ENCODE measurements at regions not wholly inside any gene's neighbourhood (a gene's known extent, or its start where the extent isn't known, plus 50 kb on each side); places are given as distances from the start of the nearest gene placed in this dataset.

DNA sequence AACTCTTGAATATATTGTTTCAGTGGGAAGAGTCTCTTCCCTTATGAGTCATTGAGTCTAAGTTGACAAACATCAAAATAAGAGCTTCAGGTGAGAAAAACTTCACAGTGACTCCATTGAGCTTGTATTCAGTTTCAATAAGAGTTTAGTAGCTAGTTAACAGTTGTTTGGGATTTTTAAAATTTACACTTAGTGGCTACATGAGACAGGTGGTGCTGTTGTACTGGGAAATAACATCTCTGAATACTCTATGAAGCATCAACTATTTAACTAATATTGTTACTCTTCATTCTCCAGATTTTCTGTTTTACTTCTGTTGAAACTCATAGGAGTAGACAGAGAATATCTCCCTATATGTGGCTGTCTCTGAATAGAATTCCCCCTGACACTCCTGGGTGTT lies 1609.1 kb downstream of the C4orf33 start:
- POLR2A ChIA-PET, result no interaction called here
- H3K27ac ChIP-seq, result no peak overlapping the region
- CTCF ChIA-PET, result interaction anchor here (0.6 to 1.0 kb wide), 2 partner anchors 83 to 1684 kb away, joined by 3 to 4 read pairs; no protein-coding TSS in a partner anchor

GRCh38 chr4:130712038-130712437 lies 1616.1 kb downstream of the C4orf33 start:
- no peak for FAIRE-seq
- no peaks in the 10 kb centered on the region for H3K4me1 ChIP-seq
- H3K4me3 ChIP-seq, result no peak overlapping the region
- DNase-seq (ENCODE audit: low read depth in 1 of 2, low spot score in 1 of 2), result no peak
- ATAC-seq, result no peak
- ChIA-PET CTCF (no interaction called here), POLR2A (no interaction called here)
- no peak overlapping the region for H3K4me2 ChIP-seq
- TF ChIP-seq BCL3 (IDR thresholded peaks at IDR 0.05) (no peak), FOSL2 (IDR thresholded peaks at IDR 0.05) (no peak), FOSL2 (CRISPR knock-in tag; IDR thresholded peaks at IDR 0.05) (no peak), HOXB5 (CRISPR knock-in tag; IDR thresholded peaks at IDR 0.05) (no peak), JUNB (IDR thresholded peaks at IDR 0.05) (no peak), POLR2AphosphoS2 (conservative IDR thresholded peaks at IDR 0.05; ENCODE audit: low read length) (no peak), FOSB (CRISPR knock-in tag; IDR thresholded peaks at IDR 0.05) (no peak), HMGXB4 (CRISPR knock-in tag; IDR thresholded peaks at IDR 0.05; ENCODE audit: borderline replicate concordance) (no peak), ZNF302 (CRISPR knock-in tag; IDR thresholded peaks at IDR 0.05) (no peak), CHD2 (IDR thresholded peaks at IDR 0.05; ENCODE audit: low read length, partially characterized antibody) (no peak), RCOR1 (IDR thresholded peaks at IDR 0.05; ENCODE audit: low read depth, low read length) (no peak), ZFP36 (IDR thresholded peaks at IDR 0.05; ENCODE audit: borderline replicate concordance, partially characterized antibody) (no peak), CBX8 (IDR thresholded peaks at IDR 0.05) (no peak), POLR2A (IDR thresholded peaks at IDR 0.05; ENCODE audit: low read length) (no peak), ZC3H11A (IDR thresholded peaks at IDR 0.05) (no peak), BHLHE40 (IDR thresholded peaks at IDR 0.05; ENCODE audit: low read depth, low read length) (no peak), TFCP2L1 (CRISPR knock-in tag; IDR thresholded peaks at IDR 0.05) (no peak), NR3C1 (IDR thresholded peaks at IDR 0.05) (no peak)
- TF ChIP-seq, protein P1, sequence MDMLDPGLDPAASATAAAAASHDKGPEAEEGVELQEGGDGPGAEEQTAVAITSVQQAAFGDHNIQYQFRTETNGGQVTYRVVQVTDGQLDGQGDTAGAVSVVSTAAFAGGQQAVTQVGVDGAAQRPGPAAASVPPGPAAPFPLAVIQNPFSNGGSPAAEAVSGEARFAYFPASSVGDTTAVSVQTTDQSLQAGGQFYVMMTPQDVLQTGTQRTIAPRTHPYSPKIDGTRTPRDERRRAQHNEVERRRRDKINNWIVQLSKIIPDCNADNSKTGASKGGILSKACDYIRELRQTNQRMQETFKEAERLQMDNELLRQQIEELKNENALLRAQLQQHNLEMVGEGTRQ (IDR thresholded peaks at IDR 0.05), result no peak
- TF ChIP-seq, protein P2, sequence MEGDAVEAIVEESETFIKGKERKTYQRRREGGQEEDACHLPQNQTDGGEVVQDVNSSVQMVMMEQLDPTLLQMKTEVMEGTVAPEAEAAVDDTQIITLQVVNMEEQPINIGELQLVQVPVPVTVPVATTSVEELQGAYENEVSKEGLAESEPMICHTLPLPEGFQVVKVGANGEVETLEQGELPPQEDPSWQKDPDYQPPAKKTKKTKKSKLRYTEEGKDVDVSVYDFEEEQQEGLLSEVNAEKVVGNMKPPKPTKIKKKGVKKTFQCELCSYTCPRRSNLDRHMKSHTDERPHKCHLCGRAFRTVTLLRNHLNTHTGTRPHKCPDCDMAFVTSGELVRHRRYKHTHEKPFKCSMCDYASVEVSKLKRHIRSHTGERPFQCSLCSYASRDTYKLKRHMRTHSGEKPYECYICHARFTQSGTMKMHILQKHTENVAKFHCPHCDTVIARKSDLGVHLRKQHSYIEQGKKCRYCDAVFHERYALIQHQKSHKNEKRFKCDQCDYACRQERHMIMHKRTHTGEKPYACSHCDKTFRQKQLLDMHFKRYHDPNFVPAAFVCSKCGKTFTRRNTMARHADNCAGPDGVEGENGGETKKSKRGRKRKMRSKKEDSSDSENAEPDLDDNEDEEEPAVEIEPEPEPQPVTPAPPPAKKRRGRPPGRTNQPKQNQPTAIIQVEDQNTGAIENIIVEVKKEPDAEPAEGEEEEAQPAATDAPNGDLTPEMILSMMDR (IDR thresholded peaks at IDR 0.05), result no peak
- no peak overlapping the region for H3K27ac ChIP-seq
- WGBS (ENCODE audit: missing lambda C conversion rate), result 4% methylated on average over 1 of the region's 1 CpG
- no peaks in the 10 kb centered on the region for H3K9me3 ChIP-seq

More for the DNA sequence above, 1609.1 kb downstream of the C4orf33 start:
- ATAC-seq (no peak), FAIRE-seq (no peak), DNase-seq (ENCODE audit: low read depth in 1 of 2, low spot score in 1 of 2) (no peak)
- Histone ChIP-seq H3K9me3 (no peaks in the 10 kb centered on the region), H3K4me3 (no peak overlapping the region), H3K4me2 (no peak overlapping the region), H3K4me1 (no peaks in the 10 kb centered on the region)
- TF ChIP-seq HOXB5 (CRISPR knock-in tag; IDR thresholded peaks at IDR 0.05), result no peak
- no peak for TF ChIP-seq CBX2 (IDR thresholded peaks at IDR 0.05; ENCODE audit: borderline replicate concordance, low read depth)

DNA sequence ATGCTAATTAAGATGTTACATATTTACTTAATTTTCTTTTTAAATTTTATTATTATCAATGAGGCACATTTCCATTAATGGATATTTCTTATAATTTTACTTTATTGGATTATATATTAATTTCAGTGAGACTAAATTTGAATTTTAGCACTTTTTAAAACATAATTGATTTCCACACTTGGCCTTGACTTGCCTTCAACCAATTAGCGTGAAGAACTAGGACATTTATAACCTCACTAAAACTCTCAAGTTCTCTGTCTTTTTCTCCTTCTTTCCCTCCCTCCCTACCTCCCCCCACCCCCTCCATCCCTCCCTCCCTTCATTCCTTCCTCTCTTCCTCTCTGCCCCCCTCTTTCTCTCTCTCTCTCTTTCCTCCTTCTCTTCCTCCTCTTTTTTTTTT lies 1618.1 kb downstream of the C4orf33 start:
- 41% methylated on average over 1 of the region's 1 CpG for WGBS (ENCODE audit: missing lambda C conversion rate)
- ChIA-PET POLR2A (no interaction called here), CTCF (no interaction called here)
- no peaks in the 10 kb centered on the region for H3K4me1 ChIP-seq
- H3K4me3 ChIP-seq, result no peak overlapping the region
- no peak overlapping the region for H3K27ac ChIP-seq
- H3K4me2 ChIP-seq, result no peak overlapping the region
- H3K9me3 ChIP-seq, result no peaks in the 10 kb centered on the region
- DNase-seq (ENCODE audit: low read depth in 1 of 2, low spot score in 1 of 2), result no peak
- no peak for ATAC-seq
- no peak for FAIRE-seq
- no peak for TF ChIP-seq SMC3 (IDR thresholded peaks at IDR 0.05)
- TF ChIP-seq, protein P3, sequence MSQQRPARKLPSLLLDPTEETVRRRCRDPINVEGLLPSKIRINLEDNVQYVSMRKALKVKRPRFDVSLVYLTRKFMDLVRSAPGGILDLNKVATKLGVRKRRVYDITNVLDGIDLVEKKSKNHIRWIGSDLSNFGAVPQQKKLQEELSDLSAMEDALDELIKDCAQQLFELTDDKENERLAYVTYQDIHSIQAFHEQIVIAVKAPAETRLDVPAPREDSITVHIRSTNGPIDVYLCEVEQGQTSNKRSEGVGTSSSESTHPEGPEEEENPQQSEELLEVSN (IDR thresholded peaks at IDR 0.05; ENCODE audit: borderline replicate concordance, low read depth), result no peak
- TF ChIP-seq NR3C1 (IDR thresholded peaks at IDR 0.05), result no peak
- TF ChIP-seq, protein P4, sequence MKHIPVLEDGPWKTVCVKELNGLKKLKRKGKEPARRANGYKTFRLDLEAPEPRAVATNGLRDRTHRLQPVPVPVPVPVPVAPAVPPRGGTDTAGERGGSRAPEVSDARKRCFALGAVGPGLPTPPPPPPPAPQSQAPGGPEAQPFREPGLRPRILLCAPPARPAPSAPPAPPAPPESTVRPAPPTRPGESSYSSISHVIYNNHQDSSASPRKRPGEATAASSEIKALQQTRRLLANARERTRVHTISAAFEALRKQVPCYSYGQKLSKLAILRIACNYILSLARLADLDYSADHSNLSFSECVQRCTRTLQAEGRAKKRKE (CRISPR knock-in tag; IDR thresholded peaks at IDR 0.05; ENCODE audit: low read depth), result no peak
- TF ChIP-seq SREBF2 (IDR thresholded peaks at IDR 0.05), result no peak
- TF ChIP-seq, protein P5, sequence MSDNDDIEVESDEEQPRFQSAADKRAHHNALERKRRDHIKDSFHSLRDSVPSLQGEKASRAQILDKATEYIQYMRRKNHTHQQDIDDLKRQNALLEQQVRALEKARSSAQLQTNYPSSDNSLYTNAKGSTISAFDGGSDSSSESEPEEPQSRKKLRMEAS (IDR thresholded peaks at IDR 0.05), result no peak
- no peak for TF ChIP-seq HOXB13 (CRISPR knock-in tag; IDR thresholded peaks at IDR 0.05; ENCODE audit: low read depth)
- TF ChIP-seq CHD4 (IDR thresholded peaks at IDR 0.05; ENCODE audit: borderline replicate concordance), result no peak
- no peak for TF ChIP-seq MAZ (IDR thresholded peaks at IDR 0.05; ENCODE audit: borderline replicate concordance, low read depth, low read length)
- TF ChIP-seq HDAC2 (IDR thresholded peaks at IDR 0.05), result no peak
- no peak for TF ChIP-seq KDM5A (IDR thresholded peaks at IDR 0.05)
- TF ChIP-seq EHF (CRISPR knock-in tag; IDR thresholded peaks at IDR 0.05), result no peak

Data from A549 (cell line).